Right lobe of liver (tissue), 4 donors: ENCODE measurements at regions not wholly inside any gene's neighbourhood (a gene's known extent, or its start where the extent isn't known, plus 50 kb on each side); places are given as distances from the start of the nearest gene placed in this dataset.

ENCODE experiments used
- POLR2A ChIP-seq: fragments of 450-650 bp; IDR thresholded peaks from one replicate; pipeline ENCODE4 v1.6.1; 2017; ENCODE audit warnings: antibody characterized with exemption, mild to moderate bottlenecking
- TF ChIP-seq, protein P1 (sequence below), 4 donors: fragments of 200-600 bp in 3 of 4; fragments of 450-650 bp in 1 of 4; IDR thresholded peaks; one replicate each; pipeline versions ENCODE4 v1.5.1 to v1.8.0; 2016 to 2022; ENCODE audit warnings: antibody characterized with exemption in 4 of 4, mild to moderate bottlenecking in 2 of 4
- donor health status: DM: no; HTN: no; CAD: no.
- donor health status: DM: no; HTN: no; CAD: no.
- donor health status: DM: no; HTN: yes; CAD: no.

DNA sequence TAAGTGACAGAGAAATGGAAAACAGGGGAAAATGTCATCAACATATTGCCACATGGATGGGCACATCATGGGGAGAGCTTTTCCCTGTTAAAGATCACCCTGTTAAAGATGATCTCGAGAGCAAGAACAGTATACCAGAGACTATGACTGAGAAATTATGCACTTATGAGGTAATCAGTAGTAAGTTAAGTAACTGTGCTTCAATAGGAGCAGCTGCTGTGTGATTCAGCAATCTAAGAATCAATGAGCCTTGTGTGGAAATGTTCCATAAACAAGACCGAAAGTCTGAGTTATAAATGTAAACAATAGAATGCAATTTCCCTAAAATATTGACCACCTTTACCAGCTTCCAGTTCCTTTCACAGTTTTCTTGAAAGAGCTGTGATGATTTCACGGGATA lies 582.3 kb downstream of the CAAP1 start:
- TF ChIP-seq, protein P1, sequence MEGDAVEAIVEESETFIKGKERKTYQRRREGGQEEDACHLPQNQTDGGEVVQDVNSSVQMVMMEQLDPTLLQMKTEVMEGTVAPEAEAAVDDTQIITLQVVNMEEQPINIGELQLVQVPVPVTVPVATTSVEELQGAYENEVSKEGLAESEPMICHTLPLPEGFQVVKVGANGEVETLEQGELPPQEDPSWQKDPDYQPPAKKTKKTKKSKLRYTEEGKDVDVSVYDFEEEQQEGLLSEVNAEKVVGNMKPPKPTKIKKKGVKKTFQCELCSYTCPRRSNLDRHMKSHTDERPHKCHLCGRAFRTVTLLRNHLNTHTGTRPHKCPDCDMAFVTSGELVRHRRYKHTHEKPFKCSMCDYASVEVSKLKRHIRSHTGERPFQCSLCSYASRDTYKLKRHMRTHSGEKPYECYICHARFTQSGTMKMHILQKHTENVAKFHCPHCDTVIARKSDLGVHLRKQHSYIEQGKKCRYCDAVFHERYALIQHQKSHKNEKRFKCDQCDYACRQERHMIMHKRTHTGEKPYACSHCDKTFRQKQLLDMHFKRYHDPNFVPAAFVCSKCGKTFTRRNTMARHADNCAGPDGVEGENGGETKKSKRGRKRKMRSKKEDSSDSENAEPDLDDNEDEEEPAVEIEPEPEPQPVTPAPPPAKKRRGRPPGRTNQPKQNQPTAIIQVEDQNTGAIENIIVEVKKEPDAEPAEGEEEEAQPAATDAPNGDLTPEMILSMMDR (IDR thresholded peaks at IDR 0.05), result no peak
- TF ChIP-seq POLR2A, result no peak
